ENCODE measurements at regions not wholly inside any gene's neighbourhood (a gene's known extent, or its start where the extent isn't known, plus 50 kb on each side); places are given as distances from the start of the nearest gene placed in this dataset.

- TF ChIP-seq CTCF (IDR thresholded peaks at IDR 0.05 in 2 of 3, conservative IDR thresholded peaks at IDR 0.05 in 1 of 3; ENCODE audit: borderline replicate concordance in 1 of 3, insufficient read depth in 1 of 3, low read depth in 2 of 3, low read length in 2 of 3) (no peak), CEBPB (IDR thresholded peaks at IDR 0.05; ENCODE audit: low read depth) (no peak), REST (IDR thresholded peaks at IDR 0.05; ENCODE audit: low read depth) (no peak), ZNF274 (IDR thresholded peaks at IDR 0.05; ENCODE audit: low read depth, low read length) (no peak), SP1 (IDR thresholded peaks at IDR 0.05; ENCODE audit: low read depth) (no peak), RAD21 (IDR thresholded peaks at IDR 0.05; ENCODE audit: low read depth) (no peak)
Observed at GRCh38 chr17:14489986-14490385, 189.1 kb downstream of the HS3ST3B1 start.
